GM10266 (cell line): ENCODE measurements at regions not wholly inside any gene's neighbourhood (a gene's known extent, or its start where the extent isn't known, plus 50 kb on each side); places are given as distances from the start of the nearest gene placed in this dataset.

Source experiments
- DNase-seq: peaks from one replicate; pipeline ENCODE4 v3.0.0; 2012; ENCODE audit errors: extremely low spot score
- CTCF ChIP-seq: IDR thresholded peaks from 2 replicates; pipeline ENCODE4 v1.5.1; 2012; ENCODE audit warnings: mild to moderate bottlenecking, low read depth; ENCODE audit not compliant: control insufficient read depth, insufficient read depth; ENCODE audit errors: missing control alignments

GRCh38 chr5:67964619-67965018 is 250.9 kb upstream of the PIK3R1 start:
- no peak for DNase-seq
- no peak for TF ChIP-seq CTCF

GRCh38 chr5:67963789-67964519 is 251.6 kb upstream of the PIK3R1 start:
- TF ChIP-seq CTCF = no peak
- DNase-seq = no peak

- DNase-seq = no peak
- TF ChIP-seq CTCF = no peak
Measured at GRCh38 chr5:67960939-67961338, 254.6 kb upstream of the PIK3R1 start.

GRCh38 chr5:67957374-67957773 is 258.2 kb upstream of the PIK3R1 start:
- TF ChIP-seq CTCF = no peak
- no peak for DNase-seq

GRCh38 chr5:67954351-67954750 is 261.2 kb upstream of the PIK3R1 start:
- no peak for TF ChIP-seq CTCF
- DNase-seq = no peak

GRCh38 chr5:67942421-67942820 is 273.1 kb upstream of the PIK3R1 start:
- DNase-seq = no peak

More at GRCh38 chr5:67942421-67942820, 273.1 kb upstream of the PIK3R1 start:
- no peak for TF ChIP-seq CTCF
